Left lobe of liver (tissue), 2 donors: ENCODE measurements at regions not wholly inside any gene's neighbourhood (a gene's known extent, or its start where the extent isn't known, plus 50 kb on each side); places are given as distances from the start of the nearest gene placed in this dataset.

ENCODE experiments used
- ATAC-seq: fragments of 200-7000 bp; cut with Tn5 transposase; one replicate; pipeline ENCODE4 v1.9.1; 2020; ENCODE audit warnings: mild to moderate bottlenecking, moderate library complexity
- DNase-seq: peaks from one replicate; pipeline ENCODE4 v3.0.0-alpha.2; 2020; ENCODE audit warnings: low spot score
- donor health status: DM: no; HTN: no; CAD: no; lungs with moderate emphysema.
- donor health status: DM: no; HTN: yes; CAD: no.

DNA sequence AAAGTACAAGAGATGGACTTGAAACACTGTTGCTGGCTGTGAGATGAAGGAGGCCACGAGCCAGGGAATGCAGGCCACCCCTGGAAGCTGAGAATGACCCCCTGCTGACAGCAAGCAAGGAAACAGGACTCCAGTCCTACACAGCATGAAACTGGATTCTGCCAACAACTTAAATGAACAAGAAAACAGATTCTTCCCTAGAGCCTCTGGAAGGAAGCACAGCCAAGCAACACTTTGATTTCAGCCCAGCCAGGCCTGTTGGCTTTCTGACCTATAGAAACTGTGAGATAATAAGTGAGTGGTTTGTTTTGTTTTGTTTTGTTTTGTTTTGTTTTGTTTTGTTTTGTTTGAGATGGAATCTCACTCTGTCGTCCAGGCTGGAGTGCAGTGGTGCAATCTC is 105.3 kb upstream of the CACNA1A start:
- ATAC-seq (no peak), DNase-seq (no peak)

DNA sequence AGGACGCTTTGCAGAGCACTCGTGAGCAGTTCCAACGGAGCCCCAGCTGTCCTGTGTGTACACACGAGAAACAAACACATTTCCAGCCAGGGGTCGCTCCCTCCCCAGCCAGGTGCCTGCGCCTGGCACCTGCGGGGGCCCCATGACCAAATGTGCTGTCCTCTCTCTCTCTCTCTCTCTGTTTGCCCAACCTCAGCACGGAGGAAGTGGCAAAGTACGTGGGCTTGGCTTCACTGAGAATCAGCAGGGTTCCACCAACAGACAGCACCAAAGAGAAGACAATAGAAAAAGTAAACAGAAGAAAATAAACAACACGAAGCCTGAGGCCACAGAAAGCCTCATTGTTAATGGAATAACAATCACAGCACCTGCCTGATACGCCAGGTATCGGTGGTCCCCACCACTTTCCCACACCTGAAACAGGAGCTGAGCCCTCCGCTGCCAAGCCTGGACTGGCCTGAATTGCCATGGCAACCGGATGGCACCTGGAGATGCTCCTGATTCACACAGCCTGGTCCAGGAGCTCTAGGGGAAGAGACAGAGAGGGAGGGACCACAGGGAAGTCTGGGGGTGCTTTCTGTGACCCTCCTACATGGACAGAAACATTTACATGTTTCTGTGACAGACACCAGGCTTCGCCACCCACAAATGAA is 103.9 kb upstream of the CACNA1A start:
- DNase-seq, result no peak
- ATAC-seq, result no peak

DNA sequence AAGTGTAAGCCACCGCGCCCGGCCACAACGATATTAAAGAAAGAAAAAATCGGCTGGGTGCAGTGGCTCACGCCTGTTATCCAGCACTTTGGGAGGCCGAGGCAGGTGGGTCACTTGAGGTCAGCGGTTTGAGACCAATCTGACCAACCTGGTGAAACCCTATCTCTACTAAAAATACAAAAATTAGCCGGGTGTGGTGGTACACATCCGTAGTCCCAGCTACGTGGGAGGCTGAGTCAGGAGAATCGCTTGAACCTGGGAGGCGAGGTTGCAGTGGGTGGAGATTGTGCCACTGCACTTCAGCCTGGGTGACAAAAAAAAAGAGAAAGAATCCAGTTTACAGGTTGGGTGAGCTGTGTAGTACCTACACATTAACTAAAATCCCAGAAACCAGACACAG is 99.9 kb upstream of the CACNA1A start:
- no peak for ATAC-seq

DNA sequence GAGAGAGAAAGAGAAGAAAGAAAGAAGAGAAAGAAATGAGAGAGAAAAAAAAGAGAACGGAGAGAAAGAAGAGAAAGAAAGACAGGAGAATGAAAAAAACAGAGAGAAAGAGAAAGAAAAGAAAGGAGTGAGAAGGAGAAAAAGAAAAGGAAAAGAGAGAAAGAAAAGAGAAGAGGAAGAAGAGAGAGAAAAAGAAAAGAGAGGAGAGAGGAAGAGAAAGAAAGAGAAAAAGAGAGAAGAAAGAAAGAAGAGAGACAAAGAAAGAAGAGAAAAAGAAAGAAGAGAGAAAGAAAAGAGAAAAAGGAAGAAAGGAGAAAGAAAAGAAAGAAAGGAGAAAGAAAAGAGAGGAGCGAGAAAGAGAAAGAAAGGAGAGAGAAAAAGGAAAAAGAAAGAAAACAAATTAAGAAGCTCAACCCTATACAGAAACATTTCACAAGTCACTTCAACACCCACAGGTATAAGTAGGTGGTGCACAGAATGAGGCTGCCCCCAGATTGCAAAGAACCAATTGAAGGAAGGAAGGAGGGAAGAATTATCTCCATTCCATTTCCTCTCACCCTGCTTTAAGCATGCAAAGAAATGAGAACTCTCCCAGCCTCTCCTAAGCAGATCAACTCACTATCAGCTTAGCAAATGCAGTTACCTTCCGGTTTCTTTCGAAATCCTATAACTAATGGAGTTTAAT is 98.8 kb upstream of the CACNA1A start:
- DNase-seq (no peak), ATAC-seq (no peak)

More for the DNA sequence above, 99.9 kb upstream of the CACNA1A start:
- DNase-seq, result no peak

DNA sequence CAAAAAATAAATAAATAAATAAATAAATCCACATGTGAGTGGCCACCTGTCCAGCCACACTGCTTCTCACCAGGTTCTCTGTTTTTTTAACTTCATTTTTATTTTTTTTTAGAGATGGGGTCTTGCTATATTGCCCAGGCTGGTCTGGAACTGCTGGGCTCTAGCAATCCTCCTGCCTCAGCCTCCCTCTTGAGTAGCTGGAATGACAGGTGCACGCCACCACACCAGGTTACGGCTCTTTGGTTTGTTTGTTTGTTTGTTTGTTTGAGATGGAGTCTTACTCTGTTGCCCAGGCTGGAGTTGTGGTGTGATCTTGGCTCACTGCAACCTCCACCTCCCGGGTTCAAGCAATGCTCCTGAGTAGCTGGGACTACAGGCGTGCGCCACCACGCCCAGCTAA is 94.5 kb upstream of the CACNA1A start:
- no peak for DNase-seq
- ATAC-seq, result no peak

DNA sequence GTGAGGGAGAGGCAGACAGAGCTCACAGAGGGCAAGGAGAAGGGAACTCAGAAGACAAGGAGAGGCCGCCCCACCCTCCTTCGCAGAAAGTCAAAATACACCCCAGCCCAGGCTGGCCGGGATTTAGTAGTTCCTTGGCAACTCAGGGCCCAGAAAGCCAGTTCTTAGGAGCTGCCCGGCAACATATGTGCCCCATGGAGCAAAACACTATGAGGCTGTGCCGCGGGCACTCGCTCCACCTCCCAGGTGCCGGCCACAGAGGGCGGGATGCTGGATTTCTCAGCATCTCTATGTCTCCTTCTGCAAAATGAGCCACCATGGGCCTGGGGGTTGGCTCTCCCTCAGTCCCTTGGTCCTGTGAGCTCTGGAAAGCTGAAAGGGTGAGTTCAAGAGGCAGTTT is 93.8 kb upstream of the CACNA1A start:
- DNase-seq, result no peak
- no peak for ATAC-seq

DNA sequence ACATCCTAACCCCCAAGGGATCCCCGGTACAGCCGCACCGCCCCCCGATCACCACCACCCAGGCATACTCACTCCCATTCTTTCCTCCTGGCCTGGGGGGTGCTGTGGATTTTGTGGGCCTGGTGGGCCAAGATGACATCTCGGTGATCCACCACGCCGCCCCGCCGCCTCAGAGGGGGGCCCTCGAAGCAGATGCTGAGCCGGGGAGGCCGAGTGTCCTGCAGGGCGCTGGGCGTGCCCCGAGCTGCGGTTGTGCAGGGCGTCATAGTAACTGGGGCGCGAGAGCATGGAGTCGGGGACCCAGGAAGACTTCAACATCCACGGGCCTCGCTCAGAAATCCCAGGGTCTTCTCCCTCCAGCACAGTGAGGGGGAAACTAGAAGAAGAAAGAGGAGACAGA is 93.4 kb upstream of the CACNA1A start:
- DNase-seq (no peak), ATAC-seq (no peak)

DNA sequence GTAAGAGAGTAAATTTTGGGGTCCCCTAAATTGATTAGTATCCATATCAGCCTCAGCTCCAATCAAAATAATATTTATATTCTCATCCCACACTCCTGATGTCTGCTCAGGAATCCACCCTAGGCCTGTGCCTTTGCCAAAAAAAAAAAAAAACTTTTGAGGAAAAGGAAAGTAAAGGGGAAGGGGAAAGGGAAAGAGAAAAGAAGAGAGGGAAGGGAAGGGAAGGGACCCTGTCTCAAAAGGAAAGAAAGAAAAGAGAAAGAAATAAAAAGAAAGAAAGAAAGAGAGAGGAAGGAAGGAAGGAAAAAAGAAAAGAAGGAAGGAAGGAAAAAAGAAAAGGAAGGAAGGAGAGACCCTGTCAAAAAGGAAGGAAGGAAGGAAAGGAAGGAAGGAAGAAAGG is 91.8 kb upstream of the CACNA1A start:
- DNase-seq (no peak), ATAC-seq (no peak)

DNA sequence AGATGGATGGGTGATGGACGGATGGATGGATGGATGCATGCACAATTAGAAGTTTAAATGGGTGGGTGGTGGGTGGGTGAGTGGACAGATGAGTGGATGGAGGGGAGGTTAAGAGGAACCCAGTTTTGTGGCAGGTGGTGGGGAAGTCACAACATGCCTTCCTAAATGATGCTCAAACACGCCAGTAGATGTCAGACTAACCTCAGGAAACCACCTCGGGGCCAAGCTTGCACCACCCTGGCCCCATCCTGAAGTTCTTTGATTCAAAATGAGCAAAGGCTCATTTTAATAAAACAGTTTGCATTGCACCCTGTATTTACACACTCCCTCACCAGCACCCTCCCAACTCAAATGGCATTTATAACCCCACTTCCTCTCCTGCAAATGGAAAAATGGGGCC is 91.4 kb upstream of the CACNA1A start:
- DNase-seq, result peak; percentile 49
- peak; percentile 90 for ATAC-seq

DNA sequence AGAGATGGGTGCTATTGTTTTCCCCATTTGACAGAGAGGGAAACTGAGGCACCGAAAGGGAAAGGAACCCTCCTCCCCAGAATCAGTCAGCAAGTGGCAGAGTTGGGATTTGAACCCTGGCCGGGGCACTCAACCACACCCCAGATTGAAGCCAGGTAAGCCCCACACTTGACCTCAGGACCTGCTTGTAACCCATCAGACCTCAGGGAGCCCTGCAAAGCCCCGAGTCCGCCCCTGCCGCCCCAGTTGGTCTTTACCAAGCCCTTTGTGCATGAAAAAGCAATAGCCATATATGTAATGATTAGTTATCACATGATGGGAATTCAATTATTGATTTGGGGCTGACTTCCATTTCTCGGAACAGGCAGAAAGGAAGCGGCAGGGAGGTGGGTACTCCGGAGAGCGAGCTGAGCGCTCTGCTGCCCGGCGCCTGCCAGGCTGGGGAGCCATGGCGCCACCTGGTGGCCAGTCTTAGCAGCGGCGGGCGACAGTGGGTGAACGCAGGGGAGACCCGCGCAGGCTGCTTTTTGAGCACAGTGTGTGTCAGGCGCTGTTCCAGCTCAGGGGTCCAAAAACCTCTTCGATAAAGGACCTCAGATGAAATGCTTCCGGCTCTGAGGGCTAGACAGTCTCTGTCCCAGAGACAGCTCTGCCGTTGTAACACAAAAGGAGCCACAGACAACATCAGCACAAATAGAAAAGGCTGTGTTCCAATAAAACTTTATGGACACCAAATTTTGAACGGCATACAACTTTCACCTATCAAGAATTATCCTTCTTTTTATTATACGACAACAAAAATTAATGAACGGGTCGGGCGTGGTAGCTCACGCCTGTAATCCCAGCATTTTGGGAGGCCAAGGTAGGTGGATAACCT is 82.9 kb upstream of the CACNA1A start:
- DNase-seq, result peak; percentile 62
- peak; percentile 94 for ATAC-seq

DNA sequence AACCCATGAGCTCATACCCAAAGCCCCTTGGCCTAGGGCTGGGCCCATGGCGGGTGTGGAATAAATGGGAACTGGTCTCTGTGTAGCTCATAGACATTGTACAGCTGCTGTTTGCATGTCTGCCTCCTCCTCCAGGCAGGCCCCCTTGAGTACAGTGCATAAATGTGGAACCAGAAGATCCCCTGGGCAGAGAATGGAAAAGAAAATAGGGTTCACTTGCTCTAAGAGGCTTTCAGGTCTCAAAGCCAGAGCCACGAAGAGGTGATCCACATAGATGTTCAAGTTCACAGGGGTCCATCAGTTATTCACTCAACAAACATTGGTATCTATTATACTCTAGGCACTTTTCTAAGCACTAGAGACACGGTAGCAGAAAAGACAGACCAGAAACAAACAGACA is 79.2 kb upstream of the CACNA1A start:
- ATAC-seq, result no peak

DNA sequence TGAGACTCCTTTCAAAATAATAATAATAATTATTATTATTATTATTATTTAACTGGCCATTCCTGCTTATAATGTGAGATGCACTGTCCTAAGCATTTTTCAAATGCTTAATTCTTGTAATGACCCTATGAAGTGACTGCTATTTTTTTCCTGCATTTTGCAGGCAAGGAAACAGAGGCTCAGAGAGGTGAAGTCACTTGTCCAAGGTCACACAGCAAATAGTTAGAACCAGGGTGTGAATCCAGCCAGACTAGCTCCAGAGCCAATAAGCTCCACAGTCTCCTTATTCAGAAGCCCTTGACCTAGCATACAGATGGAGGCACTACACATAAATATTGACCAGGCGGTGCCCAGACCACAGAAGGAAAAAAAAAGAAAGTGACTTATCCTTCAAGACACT is 77.5 kb upstream of the CACNA1A start:
- ATAC-seq, result no peak
- no peak for DNase-seq

More for the DNA sequence above, 79.2 kb upstream of the CACNA1A start:
- DNase-seq, result no peak

DNA sequence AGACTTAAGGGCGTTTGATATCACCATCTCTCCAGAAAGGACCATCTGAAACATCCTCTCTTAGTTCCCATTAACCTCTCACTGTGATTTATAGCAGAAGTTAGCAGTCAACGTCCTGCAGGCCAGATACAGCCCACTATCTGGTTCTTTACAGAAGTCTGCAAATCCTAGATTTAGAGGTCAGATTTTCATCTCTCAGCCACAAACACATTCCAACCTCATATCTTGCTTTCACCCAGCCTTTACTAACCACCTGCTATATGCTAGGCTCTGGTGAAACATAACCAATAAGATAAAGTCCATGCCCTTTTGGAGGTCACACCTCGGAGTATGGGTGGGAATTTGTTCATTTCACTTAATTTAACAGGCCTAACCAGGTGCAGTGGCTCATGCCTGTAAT is 76.8 kb upstream of the CACNA1A start:
- no peak for ATAC-seq
- DNase-seq, result no peak

DNA sequence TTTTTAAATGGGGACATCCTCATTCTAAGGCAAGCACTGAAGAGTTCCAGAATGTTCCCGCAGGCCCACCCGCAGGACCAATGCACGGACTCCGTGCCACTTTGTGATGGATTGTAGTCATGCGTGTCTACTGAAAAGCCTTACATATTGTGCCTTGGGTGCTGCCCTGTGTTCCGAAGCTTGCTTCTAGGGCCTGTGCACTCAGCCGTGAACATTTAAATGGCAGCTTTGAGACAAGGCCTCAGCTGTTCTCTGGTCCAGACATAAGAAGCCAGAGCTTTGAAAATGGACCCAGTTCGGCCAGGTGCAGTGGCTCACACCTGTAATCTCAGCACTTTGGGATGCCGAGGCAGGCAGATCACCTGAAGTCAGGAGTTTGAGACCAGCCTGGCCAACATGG is 75.3 kb upstream of the CACNA1A start:
- ATAC-seq (no peak), DNase-seq (no peak)

DNA sequence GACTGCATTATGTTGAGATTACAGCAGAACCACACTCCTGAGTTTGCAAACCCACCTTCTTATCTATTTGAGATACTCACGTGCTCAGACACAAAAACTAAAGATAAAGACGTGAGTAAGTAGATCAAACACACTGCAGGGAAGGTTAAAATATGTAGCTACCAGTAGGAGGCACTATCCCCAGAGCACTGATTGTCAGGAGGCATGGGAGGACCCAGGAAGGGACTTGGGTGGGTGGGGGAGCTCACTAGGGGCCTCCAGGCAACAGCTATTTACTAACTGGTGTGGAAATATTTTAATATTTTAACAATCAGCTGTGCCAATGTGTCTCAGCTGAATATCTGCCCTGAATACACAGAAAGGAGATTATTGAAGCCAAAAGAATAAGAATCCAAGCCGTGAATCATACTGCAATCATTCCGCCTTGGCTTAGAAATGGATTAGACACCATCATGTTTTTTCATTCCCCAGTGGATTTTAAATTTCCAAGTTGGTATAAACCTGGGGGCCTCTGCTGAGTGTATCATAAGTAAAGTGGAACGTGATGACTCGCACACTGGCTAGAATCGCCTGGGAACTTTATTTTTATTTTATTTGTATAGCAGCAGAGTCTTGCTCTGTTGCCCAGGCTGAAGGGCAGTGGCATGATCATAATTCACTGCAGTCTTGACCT is 73.2 kb upstream of the CACNA1A start:
- ATAC-seq, result no peak
- no peak for DNase-seq

DNA sequence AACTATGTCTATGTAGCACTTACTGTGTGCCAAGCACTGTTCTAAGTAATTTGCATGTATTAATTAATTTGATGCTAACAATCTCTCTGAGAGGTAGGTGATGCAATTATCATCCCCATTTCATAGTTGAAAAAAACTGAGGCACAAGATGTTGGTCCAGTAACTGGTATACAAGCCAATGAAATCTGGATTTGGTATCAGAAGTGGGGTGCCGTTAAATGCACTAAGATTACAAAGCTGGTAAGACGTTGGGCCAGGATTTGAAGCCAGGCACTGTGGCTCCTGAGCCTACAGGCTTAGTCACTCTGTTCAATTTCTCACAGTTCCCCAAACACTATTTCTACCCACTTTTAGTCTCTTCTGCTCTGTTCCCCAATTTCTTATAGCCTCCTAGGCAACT is 70.4 kb upstream of the CACNA1A start:
- ATAC-seq, result no peak

DNA sequence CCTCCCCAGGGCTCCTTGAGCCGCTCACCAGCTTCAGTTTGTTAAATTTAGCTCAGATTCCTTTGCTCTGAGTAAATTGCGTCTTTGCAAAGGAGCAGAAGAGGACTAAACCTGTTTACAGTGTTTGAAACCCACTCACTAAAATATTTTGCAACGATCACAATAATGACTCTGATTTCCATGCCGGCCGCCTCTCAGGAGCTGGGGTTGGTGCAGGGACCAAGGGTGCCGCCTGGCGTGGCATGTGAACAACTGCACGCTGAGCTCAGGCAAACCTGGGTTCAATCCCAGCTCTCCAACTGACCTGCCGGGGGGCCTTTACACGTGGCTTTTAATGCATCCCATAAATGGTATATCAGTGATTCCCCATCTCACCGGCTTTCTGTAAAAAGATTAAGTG is 68.7 kb upstream of the CACNA1A start:
- ATAC-seq (no peak), DNase-seq (no peak)

More for the DNA sequence above, 70.4 kb upstream of the CACNA1A start:
- no peak for DNase-seq

DNA sequence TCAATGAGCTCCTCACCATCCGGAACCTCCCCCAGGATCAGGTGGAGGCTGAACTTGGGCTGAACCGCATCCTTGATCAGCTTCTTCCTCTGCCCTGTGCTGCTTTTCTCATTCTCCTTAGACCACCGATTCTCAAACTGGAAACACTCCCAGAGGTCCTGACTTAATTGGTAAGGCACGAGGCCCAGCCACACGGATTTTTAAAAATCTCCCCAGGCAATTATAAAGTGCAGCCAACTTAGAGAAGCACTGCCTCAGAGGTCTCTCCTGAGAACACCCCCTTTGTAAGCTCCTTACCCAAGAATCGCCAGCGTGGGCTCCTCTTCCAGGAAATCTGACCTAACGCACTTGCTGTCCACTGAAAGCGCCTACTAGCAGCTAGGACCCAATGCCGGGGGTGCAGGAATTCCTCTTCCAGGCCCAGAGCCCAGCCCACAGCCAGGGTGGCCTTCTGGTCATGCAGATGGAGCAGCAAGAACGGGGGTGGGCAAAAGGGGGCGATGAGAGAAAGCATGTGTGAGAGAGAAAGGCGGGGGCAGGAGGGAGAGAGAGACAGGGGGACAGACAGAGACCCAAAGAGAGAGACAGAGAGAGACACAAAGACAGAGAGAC is 66.9 kb upstream of the CACNA1A start:
- no peak for DNase-seq

DNA sequence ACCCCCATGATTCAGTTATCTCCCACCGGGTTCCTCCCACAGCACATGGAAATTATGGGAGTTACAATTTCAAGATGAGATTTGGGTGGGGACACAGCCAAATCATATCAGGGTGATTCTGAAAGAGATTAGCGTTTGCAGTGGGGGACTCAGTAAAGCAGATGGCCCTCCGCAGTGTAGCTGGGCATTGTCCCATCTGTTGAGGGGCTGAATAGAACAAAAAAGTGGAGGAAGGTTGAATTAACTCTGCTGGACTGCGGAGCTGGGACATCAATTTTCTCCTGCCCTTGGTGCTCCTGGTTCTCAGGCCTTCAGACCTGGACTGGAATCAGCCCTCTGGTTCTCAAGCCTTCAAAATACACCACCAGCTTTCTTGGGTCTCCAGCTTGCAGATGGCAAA is 55.2 kb upstream of the CACNA1A start:
- DNase-seq (no peak), ATAC-seq (no peak)

More for the DNA sequence above, 66.9 kb upstream of the CACNA1A start:
- ATAC-seq, result no peak

DNA sequence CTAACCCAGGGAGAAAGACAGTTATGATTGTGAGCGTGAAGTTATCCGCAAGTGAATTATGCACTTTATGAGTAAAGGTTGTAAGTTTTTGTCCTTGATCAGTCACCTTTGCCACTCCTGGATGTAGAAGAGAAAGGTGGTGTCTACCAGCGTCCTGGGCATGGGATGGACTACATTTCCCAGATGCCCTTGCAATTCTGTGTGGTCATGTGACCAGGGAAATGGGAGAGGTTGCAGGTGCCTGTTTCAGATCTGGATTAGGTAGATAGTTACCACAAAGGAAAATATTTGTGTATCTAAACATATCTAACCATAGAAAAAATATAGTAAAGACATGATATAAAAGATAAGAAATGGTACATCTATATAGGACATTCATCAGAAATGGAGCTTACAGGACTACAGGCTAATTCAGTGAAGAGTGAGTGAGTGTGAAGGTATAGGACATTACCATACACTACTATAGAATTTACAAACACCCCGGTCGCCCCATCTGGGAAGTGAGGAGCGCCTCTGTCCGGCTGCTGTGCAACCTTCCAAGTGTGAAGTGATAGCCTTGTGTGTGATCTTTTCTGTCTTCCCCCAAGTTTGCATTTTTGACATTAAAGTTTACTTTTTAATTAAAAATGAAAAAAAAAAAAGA is 51.6 kb upstream of the CACNA1A start:
- DNase-seq, result no peak
- no peak for ATAC-seq
